ENCODE measurements at regions not wholly inside any gene's neighbourhood (a gene's known extent, or its start where the extent isn't known, plus 50 kb on each side); places are given as distances from the start of the nearest gene placed in this dataset.

DNA sequence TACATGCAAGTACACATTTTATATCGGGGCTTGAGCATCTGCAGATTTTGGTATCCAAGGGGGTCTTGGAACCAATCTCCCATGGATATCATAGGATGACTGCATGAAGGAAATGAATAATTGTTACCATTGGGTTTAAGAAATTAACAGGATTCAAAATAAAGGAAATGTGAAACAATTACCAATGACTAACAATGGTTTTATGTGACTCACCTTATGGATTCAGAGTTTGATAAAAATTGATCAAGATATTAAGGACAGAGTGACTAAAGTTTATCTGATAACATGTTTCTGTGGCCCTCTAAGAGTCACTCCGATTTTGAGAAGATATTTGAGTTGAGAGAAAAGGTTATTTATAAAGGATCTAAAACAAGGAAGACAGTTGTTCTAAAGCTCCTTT is 93.0 kb upstream of the ODAD2 start:
- TF ChIP-seq, protein P1, sequence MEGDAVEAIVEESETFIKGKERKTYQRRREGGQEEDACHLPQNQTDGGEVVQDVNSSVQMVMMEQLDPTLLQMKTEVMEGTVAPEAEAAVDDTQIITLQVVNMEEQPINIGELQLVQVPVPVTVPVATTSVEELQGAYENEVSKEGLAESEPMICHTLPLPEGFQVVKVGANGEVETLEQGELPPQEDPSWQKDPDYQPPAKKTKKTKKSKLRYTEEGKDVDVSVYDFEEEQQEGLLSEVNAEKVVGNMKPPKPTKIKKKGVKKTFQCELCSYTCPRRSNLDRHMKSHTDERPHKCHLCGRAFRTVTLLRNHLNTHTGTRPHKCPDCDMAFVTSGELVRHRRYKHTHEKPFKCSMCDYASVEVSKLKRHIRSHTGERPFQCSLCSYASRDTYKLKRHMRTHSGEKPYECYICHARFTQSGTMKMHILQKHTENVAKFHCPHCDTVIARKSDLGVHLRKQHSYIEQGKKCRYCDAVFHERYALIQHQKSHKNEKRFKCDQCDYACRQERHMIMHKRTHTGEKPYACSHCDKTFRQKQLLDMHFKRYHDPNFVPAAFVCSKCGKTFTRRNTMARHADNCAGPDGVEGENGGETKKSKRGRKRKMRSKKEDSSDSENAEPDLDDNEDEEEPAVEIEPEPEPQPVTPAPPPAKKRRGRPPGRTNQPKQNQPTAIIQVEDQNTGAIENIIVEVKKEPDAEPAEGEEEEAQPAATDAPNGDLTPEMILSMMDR (conservative IDR thresholded peaks at IDR 0.05; ENCODE audit: low read depth, low read length): no peak
- no peak for TF ChIP-seq EZH2 (IDR thresholded peaks at IDR 0.05; ENCODE audit: borderline replicate concordance, low read depth, low read length, poor library complexity, severe bottlenecking)
